ENCODE measurements at regions not wholly inside any gene's neighbourhood (a gene's known extent, or its start where the extent isn't known, plus 50 kb on each side); places are given as distances from the start of the nearest gene placed in this dataset.

DNA sequence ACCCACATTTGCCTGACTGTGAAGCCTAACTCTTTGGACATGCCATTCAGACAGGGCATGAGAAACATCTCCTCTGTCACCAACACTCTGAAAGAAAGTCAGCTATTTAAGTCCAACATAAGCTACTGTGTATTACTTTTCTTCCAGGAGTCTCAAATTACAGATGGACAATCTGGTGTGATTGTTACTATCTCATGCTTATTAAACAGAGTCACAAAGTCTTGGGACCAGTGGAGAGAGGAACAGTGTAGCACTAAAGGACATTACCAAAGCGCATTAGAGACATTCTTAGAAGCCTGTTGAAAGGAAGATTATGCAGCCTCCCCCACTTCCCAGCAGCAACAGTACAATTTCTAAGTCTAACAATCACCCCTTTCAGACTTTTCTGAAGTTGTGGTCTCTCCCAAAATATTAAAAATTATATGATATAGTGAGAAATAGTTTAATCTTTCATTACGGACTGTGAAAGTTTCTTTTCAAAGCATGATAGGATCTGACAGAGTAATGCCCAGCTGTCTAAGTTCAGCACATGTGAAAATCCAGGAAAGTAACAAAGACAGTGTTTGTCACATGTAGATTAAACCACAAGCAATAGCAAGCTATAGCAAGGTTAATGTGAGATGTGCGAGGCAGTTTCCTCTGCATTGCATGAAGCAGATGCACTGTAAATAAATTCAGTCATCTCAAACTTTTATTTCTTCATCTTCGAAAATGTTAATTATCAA is 280.9 kb upstream of the FZD8 start:
- TF ChIP-seq, protein P1, sequence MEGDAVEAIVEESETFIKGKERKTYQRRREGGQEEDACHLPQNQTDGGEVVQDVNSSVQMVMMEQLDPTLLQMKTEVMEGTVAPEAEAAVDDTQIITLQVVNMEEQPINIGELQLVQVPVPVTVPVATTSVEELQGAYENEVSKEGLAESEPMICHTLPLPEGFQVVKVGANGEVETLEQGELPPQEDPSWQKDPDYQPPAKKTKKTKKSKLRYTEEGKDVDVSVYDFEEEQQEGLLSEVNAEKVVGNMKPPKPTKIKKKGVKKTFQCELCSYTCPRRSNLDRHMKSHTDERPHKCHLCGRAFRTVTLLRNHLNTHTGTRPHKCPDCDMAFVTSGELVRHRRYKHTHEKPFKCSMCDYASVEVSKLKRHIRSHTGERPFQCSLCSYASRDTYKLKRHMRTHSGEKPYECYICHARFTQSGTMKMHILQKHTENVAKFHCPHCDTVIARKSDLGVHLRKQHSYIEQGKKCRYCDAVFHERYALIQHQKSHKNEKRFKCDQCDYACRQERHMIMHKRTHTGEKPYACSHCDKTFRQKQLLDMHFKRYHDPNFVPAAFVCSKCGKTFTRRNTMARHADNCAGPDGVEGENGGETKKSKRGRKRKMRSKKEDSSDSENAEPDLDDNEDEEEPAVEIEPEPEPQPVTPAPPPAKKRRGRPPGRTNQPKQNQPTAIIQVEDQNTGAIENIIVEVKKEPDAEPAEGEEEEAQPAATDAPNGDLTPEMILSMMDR (IDR thresholded peaks at IDR 0.05; ENCODE audit: extremely low read depth in 1 of 2, insufficient read depth in 1 of 2, low read depth in 1 of 2, low read length in 2 of 2) = no peak
- TF ChIP-seq POLR2AphosphoS5 (IDR thresholded peaks at IDR 0.05; ENCODE audit: insufficient read depth, low read depth, low read length) (no peak), MYC (IDR thresholded peaks at IDR 0.05; ENCODE audit: low read depth, low read length) (no peak), EZH2 (IDR thresholded peaks at IDR 0.05; ENCODE audit: borderline replicate concordance, low read depth, low read length, severe bottlenecking) (no peak)

All from endothelial cell of umbilical vein (primary cell).